MCF 10A (cell line): ENCODE measurements at regions not wholly inside any gene's neighbourhood (a gene's known extent, or its start where the extent isn't known, plus 50 kb on each side); places are given as distances from the start of the nearest gene placed in this dataset.
A peak's percentile ranks its signal among the peaks of the same experiment; 100 is the strongest.

Source experiments
- BruUV-seq: library from RNA; stranded (reverse); fragments of 400-500 nt; replicated peaks from 2 replicates; lab custom pipeline; 2021; lab: Mats Ljungman, UMichigan
- CTCF ChIA-PET: fragments of 300-600 bp; sonication (Branson Sonifier 250); formaldehyde crosslinking; extraction: SDS; loops from one replicate; lab custom pipeline; 2021; ENCODE audit warnings: antibody characterized with exemption, inconsistent platforms; lab: Yijun Ruan, JAX
- POLR2A ChIA-PET: fragments of 300-600, 350-650 bp; sonication (Branson Sonifier 250); formaldehyde crosslinking; extraction: SDS; loops from one replicate; lab custom pipeline; 2020; ENCODE audit warnings: antibody characterized with exemption, inconsistent platforms; lab: Yijun Ruan, JAX
- DNase-seq: peaks from one replicate; pipeline ENCODE4 v3.0.0-alpha.2; 2018; ENCODE audit not compliant: unreplicated experiment
- H3K27ac Mint-ChIP-seq: one replicate; pipeline ENCODE4 v1.8.0; 2022; ENCODE audit warnings: mild to moderate bottlenecking, low read depth, mixed read lengths; ENCODE audit not compliant: unreplicated experiment
- H3K27me3 Mint-ChIP-seq: one replicate; pipeline ENCODE4 v1.8.0; 2022; ENCODE audit warnings: mixed read lengths; ENCODE audit not compliant: insufficient read depth, unreplicated experiment
- H3K36me3 Mint-ChIP-seq: one replicate; pipeline ENCODE4 v1.8.0; 2022; ENCODE audit warnings: mild to moderate bottlenecking, moderate library complexity, mixed read lengths; ENCODE audit not compliant: insufficient read depth, unreplicated experiment
- H3K4me1 Mint-ChIP-seq: one replicate; pipeline ENCODE4 v1.8.0; 2022; ENCODE audit warnings: mixed read lengths; ENCODE audit not compliant: insufficient read depth, unreplicated experiment
- H3K4me3 Mint-ChIP-seq: one replicate; pipeline ENCODE4 v1.8.0; 2022; ENCODE audit warnings: mild to moderate bottlenecking, moderate library complexity, mixed read lengths; ENCODE audit not compliant: unreplicated experiment
- H3K9me3 Mint-ChIP-seq: one replicate; pipeline ENCODE4 v1.8.0; 2022; ENCODE audit warnings: mixed read lengths; ENCODE audit not compliant: unreplicated experiment
- CTCF ChIP-seq: fragments of 200-600 bp; IDR thresholded peaks from one replicate; pipeline ENCODE4 v1.8.0; 2022; ENCODE audit warnings: antibody characterized with exemption, mild to moderate bottlenecking; ENCODE audit not compliant: unreplicated experiment
- intact Hi-C: fragments of 100-400 bp; cut with micrococcal nuclease; formaldehyde crosslinking; loops from 2 replicates; pipeline ENCODE4 v1.14.1; 2022

GRCh38 chr9:12054235-12054634, 639.0 kb upstream of the TYRP1 start:
- Mint-ChIP-seq H3K36me3 (no peaks in the 10 kb centered on the region), H3K4me1 (peaks cover 9% of the 10 kb centered on the region), H3K4me3 (no peak overlapping the region), H3K27ac (no peak overlapping the region), H3K9me3 (peaks cover 27% of the 10 kb centered on the region), H3K27me3 (no peaks in the 10 kb centered on the region)
- no peak for TF ChIP-seq CTCF
- CTCF ChIA-PET: no interaction called here
- BruUV-seq: no TSS peak
- POLR2A ChIA-PET: interaction anchor here (0.7 kb wide), 1 partner anchor 161 kb away, joined by 4 read pairs; no protein-coding TSS in a partner anchor
- intact Hi-C loops: no loop called here
- no peak for DNase-seq

GRCh38 chr9:12056874-12057273, 636.3 kb upstream of the TYRP1 start:
- BruUV-seq: no TSS peak
- Mint-ChIP-seq H3K4me3 (no peak overlapping the region), H3K36me3 (no peaks in the 10 kb centered on the region), H3K27me3 (no peaks in the 10 kb centered on the region), H3K9me3 (peaks cover 27% of the 10 kb centered on the region), H3K27ac (no peak overlapping the region), H3K4me1 (peaks cover 30% of the 10 kb centered on the region)
- intact Hi-C loops: no loop called here
- ChIA-PET CTCF (no interaction called here), POLR2A (no interaction called here)
- no peak for TF ChIP-seq CTCF
- DNase-seq: no peak

GRCh38 chr9:12060067-12060466, 633.1 kb upstream of the TYRP1 start:
- peaks cover 30% of the 10 kb centered on the region for H3K4me1 Mint-ChIP-seq
- no peak overlapping the region for H3K4me3 Mint-ChIP-seq
- CTCF ChIA-PET: no interaction called here
- peak overlapping the region; percentile 71 for H3K27ac Mint-ChIP-seq
- H3K36me3 Mint-ChIP-seq: no peaks in the 10 kb centered on the region
- no peaks in the 10 kb centered on the region for H3K9me3 Mint-ChIP-seq
- POLR2A ChIA-PET: no interaction called here
- BruUV-seq: no TSS peak
- peaks cover 12% of the 10 kb centered on the region for H3K27me3 Mint-ChIP-seq
- no peak for TF ChIP-seq CTCF
- intact Hi-C loops: no loop called here
- DNase-seq: no peak

DNA sequence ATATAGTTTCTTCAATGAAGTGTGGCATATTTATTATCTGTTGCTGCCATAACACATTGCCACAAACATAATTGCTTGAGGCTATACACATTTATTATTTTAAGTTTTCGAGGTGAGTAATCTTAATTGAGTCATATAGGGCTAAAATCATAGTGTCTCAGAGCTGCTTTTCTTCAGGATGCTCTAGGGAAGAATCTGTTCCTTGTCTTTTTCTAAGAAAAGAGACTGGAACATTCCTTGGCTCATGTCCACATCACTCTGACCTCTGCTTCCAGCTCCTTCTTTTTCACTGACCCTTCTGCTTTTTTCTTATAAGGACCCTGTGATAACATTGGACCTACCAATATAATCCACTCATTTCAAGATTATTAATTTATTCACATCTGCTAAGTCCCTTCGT, 632.4 kb upstream of the TYRP1 start:
- peak; percentile 14 for DNase-seq
- Mint-ChIP-seq H3K27me3 (peaks cover 16% of the 10 kb centered on the region), H3K9me3 (no peaks in the 10 kb centered on the region), H3K4me1 (peaks cover 30% of the 10 kb centered on the region), H3K27ac (peak overlapping the region; percentile 71), H3K4me3 (no peak overlapping the region), H3K36me3 (no peaks in the 10 kb centered on the region)
- TF ChIP-seq CTCF: no peak
- BruUV-seq: no TSS peak
- ChIA-PET POLR2A (no interaction called here), CTCF (no interaction called here)
- intact Hi-C loops: no loop called here
